ENCODE measurements at regions not wholly inside any gene's neighbourhood (a gene's known extent, or its start where the extent isn't known, plus 50 kb on each side); places are given as distances from the start of the nearest gene placed in this dataset.
"Not testable (repeated sequence)": the region's sequence is repeated elsewhere in the genome, so short reads cannot be mapped to it uniquely, and the experiment has no call there.

GRCh38 chr18:30419399-30419798 lies 623.1 kb downstream of the DSC3 start:
- DNase-seq = not testable (repeated sequence)

- DNase-seq = no peak
Observed at GRCh38 chr18:30415903-30416302, 626.6 kb downstream of the DSC3 start.

GRCh38 chr18:30409120-30409519 lies 633.4 kb downstream of the DSC3 start:
- no peak for DNase-seq

DNA sequence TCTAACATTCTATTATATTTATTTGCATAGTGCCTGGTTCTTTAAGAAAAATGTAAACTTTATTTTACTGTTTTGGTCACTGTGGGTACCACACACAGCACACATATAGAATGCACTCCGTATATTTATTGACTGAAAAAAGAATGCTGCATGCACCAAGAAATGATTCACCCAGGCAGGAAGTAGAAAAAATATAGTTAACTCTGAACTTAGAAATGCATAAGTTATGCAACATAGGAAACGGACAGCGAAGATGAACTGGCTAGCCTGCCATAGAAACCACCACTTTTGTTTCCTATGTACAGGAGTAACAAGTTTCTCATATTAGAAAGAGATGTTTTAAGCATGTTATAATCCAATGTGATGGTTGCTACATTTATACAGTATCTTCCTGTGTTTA lies 635.8 kb downstream of the DSC3 start:
- no peak for DNase-seq

- no peak for DNase-seq
Observed at GRCh38 chr18:30405038-30405437, 637.5 kb downstream of the DSC3 start.

- DNase-seq = no peak
Observed at GRCh38 chr18:30404422-30404821, 638.1 kb downstream of the DSC3 start.

DNA sequence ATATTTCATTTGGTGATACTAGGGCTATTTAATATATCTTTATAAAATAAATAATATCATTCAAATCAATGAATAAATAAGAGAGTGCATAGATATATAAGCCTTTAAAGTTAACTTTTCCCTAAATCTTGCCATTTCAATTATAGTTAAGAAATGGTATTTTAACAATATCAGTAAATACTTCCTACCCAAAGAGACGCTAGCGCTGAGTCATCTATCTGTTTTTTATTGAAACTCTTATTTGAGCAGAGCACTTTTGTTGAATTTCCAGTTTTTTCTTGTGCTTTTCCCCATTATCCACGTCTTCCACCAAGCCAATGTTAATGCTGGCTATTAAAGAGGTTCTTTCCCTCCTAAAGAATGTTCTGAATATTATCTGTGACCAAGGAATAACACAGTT lies 639.3 kb downstream of the DSC3 start:
- no peak for DNase-seq

DNA sequence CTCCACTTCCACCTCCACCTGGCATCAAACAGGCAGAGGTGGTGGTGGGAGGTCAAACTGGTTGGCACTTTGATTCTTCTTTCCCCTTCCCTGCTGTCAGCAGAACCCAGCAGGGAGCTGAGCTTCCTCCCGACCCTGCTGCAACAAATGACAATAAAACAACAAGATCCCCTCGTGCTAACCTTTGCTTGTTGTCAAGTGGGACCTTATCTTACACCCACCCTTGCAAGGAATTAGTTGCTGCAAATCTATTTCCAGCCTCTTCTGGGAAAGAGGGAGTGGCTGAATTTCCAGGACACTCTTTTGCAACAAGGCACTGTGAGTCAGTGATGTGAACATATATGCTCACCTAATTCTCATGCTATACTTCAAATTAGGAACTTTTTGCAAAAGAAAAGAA lies 655.1 kb downstream of the DSC3 start:
- no peak for DNase-seq

DNA sequence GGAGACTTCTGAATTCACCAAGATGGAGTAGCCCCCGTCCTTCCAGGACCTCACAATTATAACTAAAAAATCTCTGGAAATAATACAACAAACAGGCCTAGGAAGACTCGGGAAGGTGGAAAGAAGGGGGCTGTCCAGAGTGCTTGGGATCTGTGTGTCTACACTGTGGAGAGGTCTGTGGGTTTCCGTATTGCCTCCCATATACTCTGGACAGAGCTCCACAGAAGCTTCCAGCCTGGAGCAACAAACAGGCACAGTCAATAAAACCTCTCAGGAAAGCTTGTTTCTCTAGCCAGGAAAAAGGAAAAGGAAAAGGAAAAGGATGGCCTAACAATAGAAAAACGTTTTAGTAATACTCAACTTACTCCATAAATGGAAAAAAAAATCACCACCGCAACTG lies 655.9 kb downstream of the DSC3 start:
- no peak for DNase-seq

DNA sequence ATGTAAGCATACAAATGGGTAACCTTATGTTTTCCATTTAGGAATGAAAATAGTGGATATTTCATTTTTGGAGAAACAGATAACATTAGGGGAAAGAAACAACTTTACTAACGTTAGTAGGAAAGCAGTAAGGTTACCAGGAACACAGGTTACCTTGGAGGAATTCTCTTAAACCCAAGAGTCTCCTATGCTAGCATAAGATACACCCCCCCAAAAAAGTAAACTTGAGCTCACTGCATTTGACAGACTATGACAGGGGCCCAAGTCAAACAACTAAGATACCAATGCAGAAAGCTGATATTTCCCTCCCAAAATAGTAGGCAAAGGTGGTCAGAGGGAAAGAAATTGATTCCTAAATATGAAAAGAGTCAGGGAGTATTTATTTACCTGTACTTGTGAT lies 656.9 kb downstream of the DSC3 start:
- DNase-seq = no peak

DNA sequence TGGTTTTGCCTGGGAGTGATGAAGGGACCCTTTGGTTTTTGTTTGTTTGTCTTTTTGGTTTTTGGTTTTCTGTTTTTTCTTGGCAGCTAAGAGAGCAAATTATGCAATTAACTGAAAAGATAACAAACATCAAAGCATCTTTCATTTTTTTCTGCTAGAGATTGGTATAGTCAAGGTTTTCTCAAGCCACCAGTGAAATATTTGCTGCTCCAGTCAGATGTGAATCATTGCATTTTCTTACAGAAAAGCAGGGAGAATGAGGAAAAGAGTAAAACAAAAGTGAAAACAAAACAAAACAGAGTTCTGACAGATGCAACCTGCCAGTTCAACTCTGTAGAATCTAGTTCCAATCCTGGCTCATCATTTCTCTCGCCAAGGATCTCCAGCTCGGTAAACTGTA lies 660.7 kb downstream of the DSC3 start:
- DNase-seq = no peak

GRCh38 chr18:30378097-30378496 lies 664.4 kb downstream of the DSC3 start:
- DNase-seq = no peak

DNA sequence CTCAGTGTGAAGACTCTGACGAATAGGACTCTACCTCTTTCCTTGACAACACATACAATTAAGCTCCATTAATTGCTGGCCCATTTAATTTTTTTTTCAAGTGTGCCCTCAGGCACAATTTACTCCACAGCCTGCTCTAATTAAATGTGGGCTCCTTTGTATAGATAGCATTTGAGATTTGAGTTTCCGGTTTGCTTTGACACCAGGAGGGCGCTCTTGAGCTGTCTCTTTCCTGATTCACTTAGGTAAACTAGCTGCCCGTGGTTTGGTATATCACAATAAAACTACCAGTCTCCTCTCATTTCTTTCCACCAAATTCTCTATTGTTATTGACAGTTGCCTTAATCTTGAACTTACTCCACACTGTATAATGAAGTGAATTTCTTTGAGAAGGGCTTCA lies 666.0 kb downstream of the DSC3 start:
- DNase-seq = no peak

- DNase-seq = peak; percentile 14
Observed at GRCh38 chr18:30361864-30362540, 680.5 kb downstream of the DSC3 start.

DNA sequence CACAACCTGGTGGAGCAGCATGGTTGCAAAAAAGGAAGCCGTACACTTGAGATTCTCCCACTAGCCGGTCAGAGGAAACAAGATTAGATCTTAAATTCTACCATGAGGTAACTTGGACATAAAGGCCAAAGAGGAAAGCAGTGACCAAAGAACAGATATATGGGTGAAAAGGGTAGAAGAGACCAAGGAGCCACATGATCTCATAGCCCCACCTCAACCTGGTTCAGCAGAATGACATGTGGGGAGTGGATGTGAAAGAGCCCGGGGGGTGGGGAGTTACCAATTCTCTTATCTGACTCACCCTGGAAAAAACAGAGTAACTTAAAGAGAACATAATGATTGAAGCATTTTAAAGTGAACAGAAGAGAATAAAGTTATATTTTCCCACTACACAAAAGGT lies 683.0 kb downstream of the DSC3 start:
- no peak for DNase-seq

DNA sequence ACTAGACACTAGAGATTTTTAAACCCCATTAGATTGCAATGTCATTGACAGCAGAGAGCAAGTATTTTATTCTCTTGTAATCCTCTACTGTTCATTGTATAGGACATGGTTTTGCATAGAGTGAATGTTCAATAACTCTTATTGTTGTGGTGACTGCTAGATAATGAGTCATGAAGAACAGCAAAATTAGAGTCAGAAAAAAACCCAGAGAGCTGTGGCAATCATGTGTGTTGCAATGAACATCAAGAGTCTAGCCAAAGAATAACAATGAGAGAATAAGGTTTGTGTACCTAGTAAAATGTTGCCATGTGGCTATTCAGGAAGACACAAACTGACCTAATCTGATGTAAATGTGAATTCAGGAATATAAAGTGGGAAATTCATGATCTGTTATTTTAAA lies 684.0 kb downstream of the DSC3 start:
- no peak for DNase-seq

DNA sequence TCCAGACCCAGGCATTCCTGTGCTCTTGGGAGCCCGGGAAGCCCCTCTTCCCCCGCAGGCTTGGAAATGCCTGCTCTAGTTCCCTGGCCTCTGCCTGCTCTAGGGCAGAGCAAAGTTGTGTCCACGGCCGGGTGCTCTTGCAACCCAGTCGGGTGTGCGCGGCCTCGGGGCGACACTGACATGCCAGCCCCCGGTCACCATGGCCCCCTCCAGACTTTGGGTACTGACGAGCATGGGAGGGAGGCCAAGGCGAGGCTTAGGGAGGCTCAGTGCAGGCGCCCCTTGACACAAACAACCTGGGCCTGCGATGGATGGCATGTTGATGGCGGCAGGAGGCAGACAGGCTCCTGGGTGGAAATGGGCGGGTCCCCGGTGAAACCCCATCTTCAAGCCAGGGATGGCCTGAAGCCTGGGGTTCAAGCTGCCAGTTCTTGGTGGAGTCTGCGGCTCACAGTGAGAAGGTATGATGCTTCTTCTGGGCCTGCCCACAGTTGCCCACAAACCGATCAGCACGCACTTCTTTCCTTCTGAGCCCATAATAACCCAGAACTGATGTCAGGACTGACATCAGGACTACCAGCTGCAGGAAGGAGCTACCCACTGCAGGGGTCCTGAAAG lies 689.9 kb downstream of the DSC3 start:
- DNase-seq = no peak

DNA sequence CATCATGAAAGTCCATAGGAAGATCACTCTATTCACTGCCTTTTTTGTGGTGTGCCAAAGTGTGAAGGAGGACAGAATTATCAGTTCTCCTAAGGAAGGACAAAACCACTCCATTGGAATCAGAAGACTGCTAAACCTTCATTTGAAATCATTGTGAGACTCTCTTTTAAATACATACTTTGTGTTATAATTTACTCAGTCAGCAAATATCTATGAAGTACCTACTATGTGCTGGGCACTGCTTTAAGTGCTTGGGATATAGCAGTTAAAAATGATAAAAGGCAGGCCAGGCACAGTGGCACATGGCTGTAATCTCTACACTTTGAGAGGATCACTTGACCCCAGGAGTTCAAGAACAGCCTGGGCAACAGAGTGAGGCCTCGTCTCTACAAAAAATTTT lies 692.3 kb downstream of the DSC3 start:
- DNase-seq = no peak

DNA sequence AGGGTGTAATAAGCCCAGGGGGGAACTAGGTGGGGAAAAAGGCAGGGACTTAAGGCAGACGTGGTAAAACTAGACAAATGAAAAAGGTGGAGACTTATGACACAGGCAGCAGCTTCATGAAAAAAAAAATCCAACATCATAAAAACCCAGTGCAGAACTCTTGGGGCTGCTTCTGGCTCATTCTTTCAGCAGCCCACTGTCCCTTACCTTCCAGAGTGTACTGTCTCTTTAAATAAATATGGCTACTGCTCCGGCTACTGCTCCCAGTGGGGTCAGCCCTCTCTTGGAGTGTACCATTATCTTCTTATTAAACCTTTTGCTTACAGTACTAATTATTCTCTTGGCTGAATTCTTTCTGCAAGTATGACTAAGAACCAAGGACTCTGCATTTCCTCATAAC lies 699.5 kb downstream of the DSC3 start:
- DNase-seq = no peak

DNA sequence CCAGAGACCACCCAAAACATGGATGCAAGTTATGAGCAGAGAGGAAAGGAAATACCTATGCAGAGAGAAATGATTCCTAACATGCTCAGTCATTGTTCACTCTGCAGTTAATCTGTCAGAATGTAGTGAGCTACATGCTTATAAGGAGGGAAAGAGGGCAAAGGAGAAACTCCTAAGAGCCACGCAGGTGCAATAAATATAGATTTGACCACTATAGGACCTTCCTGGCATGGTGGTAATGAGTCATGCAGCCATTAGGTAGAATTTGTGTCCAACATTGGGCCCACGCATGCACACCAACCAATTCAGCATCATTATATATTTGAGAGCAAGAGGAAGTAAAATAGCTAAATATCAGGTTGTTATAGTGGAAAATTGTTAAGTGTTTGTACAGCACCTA lies 699.9 kb downstream of the DSC3 start:
- DNase-seq = no peak

DNA sequence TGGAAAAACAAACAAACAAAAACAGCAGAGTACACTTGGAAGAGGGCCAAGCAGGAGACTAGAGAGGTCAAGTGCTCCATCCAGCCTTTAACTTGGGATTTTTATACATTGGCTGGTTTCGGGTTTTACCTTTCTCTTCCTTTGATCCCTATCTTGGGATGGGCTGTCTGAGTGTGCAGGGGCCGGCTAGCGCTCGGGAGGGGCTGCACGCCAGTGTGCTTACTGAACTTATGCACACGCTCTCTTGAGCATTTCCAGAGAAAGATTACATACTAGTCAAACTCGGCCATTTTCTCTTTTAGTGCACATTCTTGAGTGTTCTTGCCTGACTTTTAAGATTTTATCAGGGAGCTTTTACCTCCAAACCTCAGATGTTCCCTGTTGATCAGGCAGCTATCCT lies 707.8 kb downstream of the DSC3 start:
- DNase-seq = no peak

DNA sequence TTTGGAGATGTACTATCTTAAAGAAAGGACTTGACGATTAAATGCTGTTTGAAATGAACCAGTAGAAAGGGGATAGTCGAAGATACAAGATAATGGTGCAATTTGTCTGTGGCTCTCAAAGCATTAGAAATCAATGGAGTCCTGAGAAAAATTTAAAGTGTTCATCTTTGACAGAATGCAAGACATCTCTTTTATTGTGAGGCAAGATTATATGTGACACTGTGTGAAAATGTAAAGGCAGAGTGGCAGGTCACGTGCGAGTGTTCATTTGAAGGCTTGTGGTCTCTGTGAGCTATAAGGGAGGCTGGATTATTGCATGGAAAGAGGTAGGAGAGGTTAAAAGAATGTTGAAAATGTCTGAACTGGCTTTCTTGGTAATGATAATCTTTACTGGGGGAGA lies 709.2 kb downstream of the DSC3 start:
- DNase-seq = no peak

DNA sequence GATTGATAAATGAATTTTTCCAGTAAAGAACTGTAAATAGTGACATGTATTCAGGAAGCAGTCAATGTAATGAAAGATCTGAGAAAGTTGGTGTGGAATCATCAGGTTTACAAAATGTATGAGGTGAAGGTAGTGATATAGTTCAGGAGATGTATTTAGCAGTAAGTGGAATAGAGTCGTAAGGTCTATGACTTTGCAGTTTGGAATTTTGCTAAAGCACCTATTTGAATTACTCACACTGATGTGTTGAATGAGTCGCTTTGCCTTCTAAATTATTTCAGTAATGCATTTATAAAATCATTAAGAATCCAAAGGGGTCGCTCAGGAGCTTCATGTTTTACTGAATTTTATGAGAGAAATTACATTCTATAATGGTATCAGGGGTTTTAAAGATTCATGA lies 713.7 kb downstream of the DSC3 start:
- no peak for DNase-seq

DNA sequence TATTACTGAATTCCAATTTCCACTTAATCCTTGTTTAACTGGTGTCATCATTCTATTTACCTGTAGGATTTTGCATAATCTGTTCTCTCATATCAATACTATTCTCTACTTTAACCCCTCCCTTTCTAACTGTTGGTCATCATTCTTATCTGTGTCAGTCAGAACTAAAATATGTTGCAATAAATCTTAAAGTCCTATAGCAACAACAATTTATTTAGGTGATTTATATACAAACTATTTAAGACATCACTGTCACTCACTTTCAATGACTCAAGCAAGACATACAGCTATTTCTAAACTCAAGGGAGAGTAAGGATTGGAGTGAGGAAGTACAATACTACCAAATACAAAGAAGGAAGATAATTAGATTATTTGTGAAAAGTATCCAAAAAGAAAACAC lies 740.4 kb downstream of the DSC3 start:
- no peak for DNase-seq

GRCh38 chr18:30298769-30299168 lies 743.8 kb downstream of the DSC3 start:
- no peak for DNase-seq

Measured in CD4-positive, alpha-beta T cell treated with Interleukin-15 for 1 hour (primary cell).